K562 (cell line): ENCODE measurements at regions not wholly inside any gene's neighbourhood (a gene's known extent, or its start where the extent isn't known, plus 50 kb on each side); places are given as distances from the start of the nearest gene placed in this dataset.

Experiments used
- ATAC-seq: fragments of 200-7000 bp; cut with Tn5 transposase; 3 replicates; pipeline ENCODE4 v1.9.1; 2020; ENCODE audit warnings: moderate library complexity
- BruUV-seq: library from RNA; stranded (reverse); fragments of 400-500 nt; replicated peaks from 2 replicates; lab custom pipeline; 2021; lab: Mats Ljungman, UMichigan
- CTCF ChIA-PET: fragments of 300-600 bp; formaldehyde crosslinking; extraction: SDS; loops from one replicate; lab custom pipeline; 2021; ENCODE audit warnings: low intra/inter-chr PET ratio; lab: Yijun Ruan, JAX
- POLR2A ChIA-PET: fragments of 300-600, 350-650 bp; sonication (Branson Sonifier 250); formaldehyde crosslinking; extraction: SDS; loops from one replicate; lab custom pipeline; 2021; ENCODE audit warnings: antibody characterized with exemption, inconsistent platforms; lab: Yijun Ruan, JAX
- DNase-seq, 4 experiments: peaks; one replicate each; pipeline versions ENCODE4 v3.0.0 to v3.0.0-alpha.2; 2011 to 2018; ENCODE audit warnings: low spot score in 3 of 4, mixed read lengths in 3 of 4; ENCODE audit errors: extremely low read depth in 1 of 4
- FAIRE-seq: peaks from 2 replicates; lab custom pipeline; 2011; peaks lifted over from hg19 to GRCh38; lab: Jason Lieb, UNC
- H2AFZ ChIP-seq: 2 replicates; pipeline ENCODE4 v1.6.0; 2011; ENCODE audit warnings: low read depth, low read length, control low read depth, inconsistent platforms
- H3K27ac ChIP-seq: fragments of 200-600 bp; 3 replicates; pipeline ENCODE4 v1.8.0; 2011; ENCODE audit warnings: low read depth, mild to moderate bottlenecking, control low read depth, inconsistent platforms, low read length, moderate library complexity, mixed read lengths; ENCODE audit errors: extremely low read depth
- H3K27me3 ChIP-seq, 2 experiments: fragments of 300-600 bp in 1 of 2; 2 replicates in 1 of 2; 3 replicates in 1 of 2; pipeline versions ENCODE4 v1.6.0 to v1.8.0; 2011; ENCODE audit warnings: inconsistent platforms in 2 of 2, low read length in 2 of 2, mild to moderate bottlenecking in 1 of 2, mixed read lengths in 1 of 2, moderate library complexity in 1 of 2; ENCODE audit not compliant: control insufficient read depth in 2 of 2, insufficient read depth in 2 of 2
- H3K36me3 ChIP-seq: fragments of 300-600 bp; 3 replicates; pipeline ENCODE4 v1.8.0; 2011; ENCODE audit warnings: mild to moderate bottlenecking, low read length, inconsistent platforms; ENCODE audit not compliant: control insufficient read depth, insufficient read depth
- H3K4me1 ChIP-seq, 2 experiments: fragments of 200-600 bp in 1 of 2; replicated peaks in 1 of 2; 2 replicates in 1 of 2; 3 replicates in 1 of 2; pipeline versions ENCODE4 v1.5.1 to v1.8.0; 2011; ENCODE audit warnings: inconsistent platforms in 2 of 2, low read length in 2 of 2, mild to moderate bottlenecking in 1 of 2, mixed read lengths in 1 of 2, moderate library complexity in 1 of 2; ENCODE audit not compliant: control insufficient read depth in 2 of 2, insufficient read depth in 2 of 2
- H3K4me2 ChIP-seq: 2 replicates; pipeline ENCODE4 v1.6.1; 2011; ENCODE audit warnings: low read length, control low read depth, inconsistent platforms, mixed read lengths; ENCODE audit not compliant: insufficient read depth
- H3K4me3 ChIP-seq: fragments of 200-600 bp; sonication (generic), shearing (Covaris generic); 2 replicates; pipeline ENCODE4 v1.5.1; 2016; ENCODE audit warnings: control low read depth, inconsistent platforms
- H3K79me2 ChIP-seq: fragments of 200-600 bp; 3 replicates; pipeline ENCODE4 v1.8.0; 2011; ENCODE audit warnings: low read length, inconsistent platforms; ENCODE audit not compliant: control insufficient read depth, insufficient read depth
- H3K9ac ChIP-seq, 2 experiments: 2 replicates each; pipeline versions ENCODE4 v1.6.0 to v1.6.1; 2011; ENCODE audit warnings: low read depth in 2 of 2, low read length in 2 of 2, control low read depth in 1 of 2, inconsistent platforms in 1 of 2, mild to moderate bottlenecking in 1 of 2, mixed read lengths in 1 of 2; ENCODE audit not compliant: insufficient read depth in 1 of 2
- H3K9me1 ChIP-seq: one replicate; pipeline ENCODE4 v1.6.0; 2011; ENCODE audit warnings: inconsistent platforms, mild to moderate bottlenecking, low read length, moderate library complexity; ENCODE audit not compliant: control insufficient read depth, insufficient read depth
- H3K9me3 ChIP-seq: replicated peaks from 2 replicates; pipeline ENCODE4 v1.5.1; 2011; ENCODE audit warnings: low read depth, low read length, inconsistent platforms; ENCODE audit not compliant: control insufficient read depth, insufficient read depth
- H4K20me1 ChIP-seq: replicated peaks from 2 replicates; pipeline ENCODE4 v1.6.1; 2011; ENCODE audit warnings: low read length, inconsistent platforms, mixed read lengths; ENCODE audit not compliant: control insufficient read depth, insufficient read depth
- CBX5 ChIP-seq: IDR thresholded peaks from 2 replicates; pipeline ENCODE4 v1.6.1; 2014; ENCODE audit warnings: low read depth, borderline replicate concordance
- HDAC3 ChIP-seq: fragments of 450-650 bp; IDR thresholded peaks from 2 replicates; pipeline ENCODE4 v1.6.1; 2018; ENCODE audit warnings: borderline replicate concordance, mild to moderate bottlenecking, moderate library complexity; ENCODE audit not compliant: partially characterized antibody
- MECOM ChIP-seq: fragments of 250-450 bp; sonication (Bioruptor Pico); IDR thresholded peaks from 2 replicates; pipeline ENCODE4 v1.8.0; 2022; ENCODE audit warnings: inconsistent platforms
- PCBP2 ChIP-seq: fragments of 200-400 bp; formaldehyde crosslinking; IDR thresholded peaks from 2 replicates; pipeline ENCODE4 v1.6.1; 2018; ENCODE audit warnings: low read length, low read depth, mild to moderate bottlenecking, moderate library complexity; ENCODE audit not compliant: poor library complexity, severe bottlenecking
- PHTF2 ChIP-seq: fragments of 250-450 bp; sonication (Bioruptor Pico); IDR thresholded peaks from 2 replicates; pipeline ENCODE4 v1.5.0; 2021; ENCODE audit warnings: mild to moderate bottlenecking
- RBM39 ChIP-seq: fragments of 200-400 bp; formaldehyde crosslinking; optimal IDR thresholded peaks from 2 replicates; pipeline ENCODE3; 2018; ENCODE audit warnings: low read depth, low read length
- SMARCC2 ChIP-seq: fragments of 450-650 bp; IDR thresholded peaks from 2 replicates; pipeline ENCODE4 v1.6.1; 2017; ENCODE audit warnings: antibody characterized with exemption, moderate library complexity, mild to moderate bottlenecking, low read depth
- SRSF7 ChIP-seq: fragments of 200-400 bp; formaldehyde crosslinking; optimal IDR thresholded peaks from 2 replicates; pipeline ENCODE3; 2017; ENCODE audit warnings: mild to moderate bottlenecking, low read depth, low read length
- TEAD4 ChIP-seq, 2 experiments: sonication (generic) in 1 of 2; formaldehyde crosslinking in 1 of 2; IDR thresholded peaks; 2 replicates each; pipeline versions ENCODE4 v1.6.1 to v1.8.0; 2012 to 2022; ENCODE audit warnings: borderline replicate concordance in 1 of 2, inconsistent platforms in 1 of 2, low read length in 1 of 2, mild to moderate bottlenecking in 1 of 2, missing genetic modification reagents in 1 of 2
- XRCC3 ChIP-seq: fragments of 450-650 bp; IDR thresholded peaks from 2 replicates; pipeline ENCODE4 v1.6.1; 2017; ENCODE audit warnings: mild to moderate bottlenecking, moderate library complexity
- ZKSCAN8 ChIP-seq: fragments of 200-800 bp; sonication (Bioruptor generic); IDR thresholded peaks from 2 replicates; pipeline ENCODE4 v1.6.1; 2016; ENCODE audit warnings: missing genetic modification characterization, missing compliant biosample characterization
- ZNF274 ChIP-seq: IDR thresholded peaks from 2 replicates; pipeline ENCODE4 v1.6.1; 2011; ENCODE audit warnings: low read depth, mild to moderate bottlenecking, low read length, moderate library complexity, borderline replicate concordance
- WGBS: fragments of 100-300 bp; shearing (Covaris generic); methylation state at CpG from one replicate; pipeline ENCODE4 v1.1.6; 2016; ENCODE audit warnings: low coverage, mixed read lengths; ENCODE audit not compliant: insufficient coverage; ENCODE audit errors: missing lambda C conversion rate; 5-methylcytosine and 5-hydroxymethylcytosine counted together
- in situ Hi-C: fragments of 300-500 bp; cut with MboI; formaldehyde crosslinking; loops from 4 replicates; pipeline ENCODE4 v1.15.0; 2018; ENCODE audit warnings: inconsistent platforms, mixed read lengths
- intact Hi-C: fragments of 100-400 bp; cut with micrococcal nuclease; formaldehyde crosslinking; loops from 2 replicates; pipeline ENCODE4 v1.14.2; 2022
- TF ChIP-seq, protein P1 (sequence below): sonication (generic); formaldehyde crosslinking; IDR thresholded peaks from 2 replicates; pipeline ENCODE4 v1.8.0; 2022; ENCODE audit warnings: mild to moderate bottlenecking, missing genetic modification reagents
- TF ChIP-seq, protein P2 (sequence below): sonication (generic); formaldehyde crosslinking; IDR thresholded peaks from 2 replicates; pipeline ENCODE4 v1.9.0; 2022; ENCODE audit warnings: mild to moderate bottlenecking, missing genetic modification reagents
- TF ChIP-seq, protein P3 (sequence below): sonication (generic); formaldehyde crosslinking; IDR thresholded peaks from 2 replicates; pipeline ENCODE4 v1.8.0; 2023; ENCODE audit warnings: mild to moderate bottlenecking, missing genetic modification reagents

DNA sequence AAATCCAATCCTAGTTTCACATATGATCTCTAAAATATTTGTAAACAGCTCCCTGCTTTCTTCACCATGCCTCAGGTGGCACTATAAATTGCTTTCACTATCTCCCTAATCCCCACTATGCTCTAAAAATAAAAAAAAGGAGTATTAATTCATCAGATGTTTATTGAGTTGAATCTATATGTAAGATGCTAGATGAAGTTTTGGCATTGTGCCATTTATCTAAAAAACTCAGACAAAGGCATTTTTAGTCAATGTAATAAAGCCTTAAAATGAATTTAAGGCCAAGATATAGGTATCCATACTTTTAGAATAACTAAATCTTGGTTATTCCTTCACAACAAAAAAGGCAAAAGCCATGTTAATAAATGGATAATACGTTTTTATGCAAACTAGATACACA lies 373.9 kb downstream of the ETS1 start (continued):
- TF ChIP-seq, protein P1, sequence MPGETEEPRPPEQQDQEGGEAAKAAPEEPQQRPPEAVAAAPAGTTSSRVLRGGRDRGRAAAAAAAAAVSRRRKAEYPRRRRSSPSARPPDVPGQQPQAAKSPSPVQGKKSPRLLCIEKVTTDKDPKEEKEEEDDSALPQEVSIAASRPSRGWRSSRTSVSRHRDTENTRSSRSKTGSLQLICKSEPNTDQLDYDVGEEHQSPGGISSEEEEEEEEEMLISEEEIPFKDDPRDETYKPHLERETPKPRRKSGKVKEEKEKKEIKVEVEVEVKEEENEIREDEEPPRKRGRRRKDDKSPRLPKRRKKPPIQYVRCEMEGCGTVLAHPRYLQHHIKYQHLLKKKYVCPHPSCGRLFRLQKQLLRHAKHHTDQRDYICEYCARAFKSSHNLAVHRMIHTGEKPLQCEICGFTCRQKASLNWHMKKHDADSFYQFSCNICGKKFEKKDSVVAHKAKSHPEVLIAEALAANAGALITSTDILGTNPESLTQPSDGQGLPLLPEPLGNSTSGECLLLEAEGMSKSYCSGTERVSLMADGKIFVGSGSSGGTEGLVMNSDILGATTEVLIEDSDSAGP (CRISPR knock-in tag): no peak
- no peak for TF ChIP-seq PHTF2 (CRISPR knock-in tag)
- TF ChIP-seq SMARCC2: no peak

DNA sequence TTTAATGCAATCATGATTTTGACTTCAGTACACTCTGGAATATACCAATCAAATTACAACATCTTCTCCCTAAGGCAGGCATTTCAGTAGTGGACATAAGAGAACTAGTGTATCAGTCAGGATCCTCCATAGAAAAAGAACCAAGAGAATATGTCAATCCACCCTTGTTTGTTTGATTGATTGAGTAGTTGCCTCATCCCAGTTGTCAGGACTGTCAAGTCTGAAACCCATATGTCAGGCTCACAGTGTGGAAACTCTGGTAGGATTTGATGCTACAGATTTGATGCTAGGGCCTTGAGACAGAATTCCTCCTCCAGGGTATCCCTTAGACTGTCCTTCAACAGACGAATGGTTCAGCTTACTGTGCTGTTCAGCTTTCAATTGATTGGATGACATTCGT lies 375.0 kb downstream of the ETS1 start:
- no peak overlapping the region for H3K27ac ChIP-seq
- FAIRE-seq: no peak
- no peaks in the 10 kb centered on the region for H3K79me2 ChIP-seq
- H3K4me2 ChIP-seq: no peak overlapping the region
- H2AFZ ChIP-seq: no peak overlapping the region
- ChIA-PET POLR2A (no interaction called here), CTCF (no interaction called here)
- no peak for DNase-seq
- no peak overlapping the region for H3K4me3 ChIP-seq
- in situ Hi-C loops (no loop called here), intact Hi-C loops (no loop called here)
- no peak overlapping the region for H3K9ac ChIP-seq
- no peaks in the 10 kb centered on the region for H3K27me3 ChIP-seq
- ATAC-seq: no peak
- no TSS peak for BruUV-seq
- no peaks in the 10 kb centered on the region for H3K36me3 ChIP-seq
- no peaks in the 10 kb centered on the region for H4K20me1 ChIP-seq
- WGBS: 3% methylated on average over 2 of the region's 2 CpGs
- H3K9me1 ChIP-seq: no peaks in the 10 kb centered on the region
- H3K4me1 ChIP-seq: no peaks in the 10 kb centered on the region
- peaks cover 2% of the 10 kb centered on the region; the same call in 1 of the 2 replicates for H3K9me3 ChIP-seq
- TF ChIP-seq HDAC3 (no peak), ZNF274 (no peak), XRCC3 (no peak), MECOM (CRISPR knock-in tag) (no peak), RBM39 (no peak), CBX5 (no peak), TEAD4 (IDR thresholded peaks at IDR 0.05; ENCODE audit: low read length) (no peak), TEAD4 (CRISPR knock-in tag; IDR thresholded peaks at IDR 0.05; ENCODE audit: borderline replicate concordance) (no peak), PCBP2 (no peak), SRSF7 (no peak), ZKSCAN8 (CRISPR knock-in tag) (no peak)
- TF ChIP-seq, protein P2, sequence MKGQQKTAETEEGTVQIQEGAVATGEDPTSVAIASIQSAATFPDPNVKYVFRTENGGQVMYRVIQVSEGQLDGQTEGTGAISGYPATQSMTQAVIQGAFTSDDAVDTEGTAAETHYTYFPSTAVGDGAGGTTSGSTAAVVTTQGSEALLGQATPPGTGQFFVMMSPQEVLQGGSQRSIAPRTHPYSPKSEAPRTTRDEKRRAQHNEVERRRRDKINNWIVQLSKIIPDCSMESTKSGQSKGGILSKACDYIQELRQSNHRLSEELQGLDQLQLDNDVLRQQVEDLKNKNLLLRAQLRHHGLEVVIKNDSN (CRISPR knock-in tag): no peak
- TF ChIP-seq, protein P3, sequence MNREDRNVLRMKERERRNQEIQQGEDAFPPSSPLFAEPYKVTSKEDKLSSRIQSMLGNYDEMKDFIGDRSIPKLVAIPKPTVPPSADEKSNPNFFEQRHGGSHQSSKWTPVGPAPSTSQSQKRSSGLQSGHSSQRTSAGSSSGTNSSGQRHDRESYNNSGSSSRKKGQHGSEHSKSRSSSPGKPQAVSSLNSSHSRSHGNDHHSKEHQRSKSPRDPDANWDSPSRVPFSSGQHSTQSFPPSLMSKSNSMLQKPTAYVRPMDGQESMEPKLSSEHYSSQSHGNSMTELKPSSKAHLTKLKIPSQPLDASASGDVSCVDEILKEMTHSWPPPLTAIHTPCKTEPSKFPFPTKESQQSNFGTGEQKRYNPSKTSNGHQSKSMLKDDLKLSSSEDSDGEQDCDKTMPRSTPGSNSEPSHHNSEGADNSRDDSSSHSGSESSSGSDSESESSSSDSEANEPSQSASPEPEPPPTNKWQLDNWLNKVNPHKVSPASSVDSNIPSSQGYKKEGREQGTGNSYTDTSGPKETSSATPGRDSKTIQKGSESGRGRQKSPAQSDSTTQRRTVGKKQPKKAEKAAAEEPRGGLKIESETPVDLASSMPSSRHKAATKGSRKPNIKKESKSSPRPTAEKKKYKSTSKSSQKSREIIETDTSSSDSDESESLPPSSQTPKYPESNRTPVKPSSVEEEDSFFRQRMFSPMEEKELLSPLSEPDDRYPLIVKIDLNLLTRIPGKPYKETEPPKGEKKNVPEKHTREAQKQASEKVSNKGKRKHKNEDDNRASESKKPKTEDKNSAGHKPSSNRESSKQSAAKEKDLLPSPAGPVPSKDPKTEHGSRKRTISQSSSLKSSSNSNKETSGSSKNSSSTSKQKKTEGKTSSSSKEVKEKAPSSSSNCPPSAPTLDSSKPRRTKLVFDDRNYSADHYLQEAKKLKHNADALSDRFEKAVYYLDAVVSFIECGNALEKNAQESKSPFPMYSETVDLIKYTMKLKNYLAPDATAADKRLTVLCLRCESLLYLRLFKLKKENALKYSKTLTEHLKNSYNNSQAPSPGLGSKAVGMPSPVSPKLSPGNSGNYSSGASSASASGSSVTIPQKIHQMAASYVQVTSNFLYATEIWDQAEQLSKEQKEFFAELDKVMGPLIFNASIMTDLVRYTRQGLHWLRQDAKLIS (CRISPR knock-in tag): no peak
